HepG2 (cell line): ENCODE measurements at regions not wholly inside any gene's neighbourhood (a gene's known extent, or its start where the extent isn't known, plus 50 kb on each side); places are given as distances from the start of the nearest gene placed in this dataset.

Source experiments
- ARNT ChIP-seq: fragments of 450-650 bp; IDR thresholded peaks from 2 replicates; pipeline ENCODE4 v1.6.1; 2017
- CAMTA2 ChIP-seq: sonication (generic); formaldehyde crosslinking; IDR thresholded peaks from 2 replicates; pipeline ENCODE4 v1.4.0; 2020; ENCODE audit warnings: mild to moderate bottlenecking, missing genetic modification reagents, borderline replicate concordance
- EP300 ChIP-seq, 3 experiments: sonication (generic) in 1 of 3; formaldehyde crosslinking in 1 of 3; IDR thresholded peaks; 2 replicates each; pipeline versions ENCODE4 v1.5.1 to v1.6.1; 2011 to 2020; ENCODE audit warnings: low read depth in 2 of 3, low read length in 2 of 3, borderline replicate concordance in 1 of 3, improper control_type of control experiment in 1 of 3, mild to moderate bottlenecking in 1 of 3, missing genetic modification reagents in 1 of 3, moderate library complexity in 1 of 3
- POLR2A ChIP-seq, 2 experiments: IDR thresholded peaks; 2 replicates each; pipeline ENCODE4 v1.6.1; 2011; ENCODE audit warnings: low read depth in 2 of 2, low read length in 2 of 2, mild to moderate bottlenecking in 1 of 2, moderate library complexity in 1 of 2; ENCODE audit not compliant: insufficient read depth in 1 of 2
- ZNF780A ChIP-seq: sonication (generic); formaldehyde crosslinking; IDR thresholded peaks from 2 replicates; pipeline ENCODE4 v1.8.0; 2022; ENCODE audit warnings: mild to moderate bottlenecking, missing genetic modification reagents, moderate library complexity
- TF ChIP-seq, protein P1 (sequence below): sonication (generic); formaldehyde crosslinking; IDR thresholded peaks from 2 replicates; pipeline ENCODE4 v1.4.0; 2020; ENCODE audit warnings: missing genetic modification reagents, borderline replicate concordance

GRCh38 chr7:68491523-68492358, 1106.5 kb upstream of the AUTS2 start:
- no peak for TF ChIP-seq ZNF780A
- TF ChIP-seq CAMTA2 (CRISPR knock-in tag) = no peak
- TF ChIP-seq POLR2A (IDR thresholded peaks at IDR 0.05; ENCODE audit: insufficient read depth in 1 of 2, low read depth in 2 of 2, low read length in 2 of 2) = no peak
- no peak for TF ChIP-seq EP300 (IDR thresholded peaks at IDR 0.05; ENCODE audit: low read depth in 2 of 2, low read length in 2 of 2)
- no peak for TF ChIP-seq EP300 (CRISPR knock-in tag; IDR thresholded peaks at IDR 0.05; ENCODE audit: borderline replicate concordance)
- TF ChIP-seq ARNT = no peak
- TF ChIP-seq, protein P1, sequence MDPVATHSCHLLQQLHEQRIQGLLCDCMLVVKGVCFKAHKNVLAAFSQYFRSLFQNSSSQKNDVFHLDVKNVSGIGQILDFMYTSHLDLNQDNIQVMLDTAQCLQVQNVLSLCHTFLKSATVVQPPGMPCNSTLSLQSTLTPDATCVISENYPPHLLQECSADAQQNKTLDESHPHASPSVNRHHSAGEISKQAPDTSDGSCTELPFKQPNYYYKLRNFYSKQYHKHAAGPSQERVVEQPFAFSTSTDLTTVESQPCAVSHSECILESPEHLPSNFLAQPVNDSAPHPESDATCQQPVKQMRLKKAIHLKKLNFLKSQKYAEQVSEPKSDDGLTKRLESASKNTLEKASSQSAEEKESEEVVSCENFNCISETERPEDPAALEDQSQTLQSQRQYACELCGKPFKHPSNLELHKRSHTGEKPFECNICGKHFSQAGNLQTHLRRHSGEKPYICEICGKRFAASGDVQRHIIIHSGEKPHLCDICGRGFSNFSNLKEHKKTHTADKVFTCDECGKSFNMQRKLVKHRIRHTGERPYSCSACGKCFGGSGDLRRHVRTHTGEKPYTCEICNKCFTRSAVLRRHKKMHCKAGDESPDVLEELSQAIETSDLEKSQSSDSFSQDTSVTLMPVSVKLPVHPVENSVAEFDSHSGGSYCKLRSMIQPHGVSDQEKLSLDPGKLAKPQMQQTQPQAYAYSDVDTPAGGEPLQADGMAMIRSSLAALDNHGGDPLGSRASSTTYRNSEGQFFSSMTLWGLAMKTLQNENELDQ (CRISPR knock-in tag) = no peak
